ENCODE measurements at regions not wholly inside any gene's neighbourhood (a gene's known extent, or its start where the extent isn't known, plus 50 kb on each side); places are given as distances from the start of the nearest gene placed in this dataset.

DNA sequence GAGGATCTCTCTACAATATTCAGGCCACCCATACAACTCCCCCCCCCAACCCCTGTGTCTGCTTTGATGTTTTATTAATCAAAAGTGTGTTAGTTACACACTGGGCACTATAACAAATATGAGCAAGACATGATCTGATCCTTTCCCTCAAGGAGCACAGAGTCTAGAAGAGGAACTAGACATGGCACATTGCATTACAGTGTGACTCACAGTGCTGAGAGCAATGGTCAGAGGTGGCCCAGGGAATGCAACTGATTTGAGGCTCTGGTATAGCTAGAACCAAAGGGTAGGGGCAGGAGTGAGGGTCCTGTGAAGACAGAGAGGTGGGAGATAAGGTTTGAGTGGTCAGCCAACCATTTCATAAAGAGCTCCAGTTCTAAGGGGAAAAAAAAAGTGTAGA is 539.2 kb downstream of the ACTL7B start:
- DNase-seq (ENCODE audit: insufficient read length, low spot score), result no peak
- peak; percentile 36 for FAIRE-seq

DNA sequence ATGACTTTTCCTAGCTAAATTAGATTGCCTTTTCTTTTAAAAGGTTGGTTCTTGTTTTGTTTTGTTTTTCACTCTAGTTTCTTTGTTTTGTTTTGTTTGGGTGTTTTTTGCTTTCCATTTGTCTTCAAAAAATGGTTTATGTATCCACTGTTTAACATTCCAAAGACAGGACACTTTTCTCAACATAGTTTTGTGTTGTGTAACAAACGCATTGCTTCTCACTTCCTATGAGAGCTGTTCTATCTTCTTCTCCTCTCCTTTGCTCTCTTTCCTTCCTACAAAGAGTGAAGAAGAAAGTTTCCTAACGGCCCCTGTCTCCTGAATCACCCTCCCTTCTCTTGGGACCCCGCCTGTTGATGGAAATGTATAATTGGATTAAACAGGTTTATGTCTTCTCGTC is 539.7 kb downstream of the ACTL7B start:
- DNase-seq (ENCODE audit: insufficient read length, low spot score) (no peak), FAIRE-seq (no peak)

DNA sequence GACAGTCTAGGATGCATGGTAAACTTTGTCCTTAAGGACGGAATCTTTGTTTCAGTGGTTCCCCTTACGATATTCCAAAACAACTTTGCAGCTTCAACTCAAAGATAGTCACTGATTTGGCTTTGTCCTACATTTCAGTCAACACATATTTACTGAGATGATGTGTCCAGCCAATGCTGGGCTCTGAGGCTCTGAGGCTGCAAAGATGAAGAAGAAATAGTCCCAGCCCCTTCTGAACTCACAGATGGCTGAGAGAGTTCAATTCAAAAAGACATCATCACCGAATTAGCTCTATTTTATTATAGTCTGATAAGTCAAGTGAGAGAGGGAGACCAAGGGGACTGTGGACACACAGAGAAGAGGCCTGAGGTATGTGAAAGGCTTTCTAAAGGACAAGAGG is 544.0 kb downstream of the ACTL7B start:
- FAIRE-seq (no peak), DNase-seq (ENCODE audit: insufficient read length, low spot score) (no peak)

DNA sequence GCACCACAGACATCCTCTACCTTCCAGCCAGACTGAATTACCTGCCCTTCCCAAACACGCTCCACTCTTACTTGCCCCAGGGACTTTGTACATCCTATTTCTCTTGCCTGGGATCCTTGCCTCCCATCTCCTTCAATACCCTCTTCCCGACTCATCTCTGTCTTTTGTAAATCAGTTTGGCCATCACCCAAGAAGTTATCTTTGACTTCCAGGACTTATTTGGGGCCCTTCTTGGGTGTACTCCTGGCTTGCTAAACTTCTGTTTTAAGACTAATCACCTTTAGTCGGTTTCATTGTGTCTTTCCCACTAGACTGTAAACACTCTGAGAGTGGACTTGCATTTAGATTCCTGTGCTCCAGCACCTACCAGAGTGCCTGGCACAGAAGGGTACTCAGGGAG is 545.6 kb downstream of the ACTL7B start:
- FAIRE-seq, result no peak

DNA sequence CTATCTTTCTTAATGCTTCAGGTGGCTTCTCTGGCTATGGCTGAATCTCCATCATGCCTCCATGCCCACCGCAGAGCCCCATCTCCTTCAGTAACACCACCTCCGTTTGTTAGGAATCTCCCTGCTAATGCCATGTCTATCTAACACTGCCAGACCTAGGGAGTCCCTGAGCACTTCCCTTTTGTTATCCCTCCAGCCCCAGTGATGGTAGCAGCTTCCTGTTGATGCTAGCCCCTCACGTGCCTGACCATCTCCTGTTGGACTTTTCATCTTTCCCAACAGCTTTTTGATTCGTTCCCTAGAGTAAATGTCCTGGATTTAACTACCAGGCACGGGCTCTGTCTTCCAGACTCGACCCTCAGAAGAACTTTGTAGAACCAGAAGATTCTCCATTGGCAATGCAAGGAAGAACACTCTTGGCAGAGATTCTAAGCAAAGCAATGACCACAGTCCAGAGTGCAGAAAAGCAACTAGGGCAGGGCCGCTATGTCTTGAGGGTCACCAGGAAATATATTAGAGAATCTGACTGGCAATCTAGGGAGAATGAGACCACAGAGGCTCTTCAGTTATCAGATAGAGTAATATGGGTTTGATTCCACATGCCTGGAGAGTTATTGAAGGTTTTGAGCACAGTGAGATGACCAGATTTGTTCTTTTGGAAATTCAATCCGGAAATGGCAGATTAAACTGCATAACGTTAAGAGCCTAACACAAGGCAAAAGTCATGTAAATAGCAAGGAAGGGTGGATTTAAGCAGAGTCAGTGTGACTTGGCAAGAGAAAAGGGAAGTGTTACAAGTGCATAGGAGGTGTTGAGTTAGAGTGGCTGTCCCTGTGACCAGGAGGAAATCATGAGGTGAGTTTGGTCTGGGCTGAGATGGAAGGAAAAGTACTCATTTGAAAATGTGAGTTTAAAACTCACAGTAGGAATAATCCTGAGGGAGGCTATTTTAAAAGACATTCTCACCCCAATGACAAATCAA is 555.2 kb downstream of the ACTL7B start:
- DNase-seq (ENCODE audit: insufficient read length, low spot score) (no peak), FAIRE-seq (no peak)

More for the DNA sequence above, 545.6 kb downstream of the ACTL7B start:
- no peak for DNase-seq (ENCODE audit: insufficient read length, low spot score)

DNA sequence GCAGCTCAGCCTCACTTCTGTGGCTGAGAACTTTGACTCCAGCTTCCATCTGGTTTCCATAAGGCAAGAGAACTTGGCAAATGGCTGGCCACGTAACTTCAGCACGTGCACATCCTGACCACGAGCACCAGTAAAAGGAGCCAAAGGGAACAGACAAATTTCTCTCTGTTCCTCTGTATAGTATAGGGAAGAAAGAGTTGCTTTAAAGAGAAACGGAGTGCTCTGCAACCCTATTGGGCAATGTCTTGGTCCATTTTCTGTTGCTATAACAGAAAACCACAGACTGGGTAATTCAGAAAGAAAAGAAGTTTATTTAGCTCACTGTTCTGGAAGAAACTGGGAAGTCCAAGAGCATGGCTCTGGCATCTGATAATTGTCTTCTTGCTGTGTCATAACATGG is 558.7 kb downstream of the ACTL7B start:
- DNase-seq (ENCODE audit: insufficient read length, low spot score) (no peak), FAIRE-seq (no peak)

DNA sequence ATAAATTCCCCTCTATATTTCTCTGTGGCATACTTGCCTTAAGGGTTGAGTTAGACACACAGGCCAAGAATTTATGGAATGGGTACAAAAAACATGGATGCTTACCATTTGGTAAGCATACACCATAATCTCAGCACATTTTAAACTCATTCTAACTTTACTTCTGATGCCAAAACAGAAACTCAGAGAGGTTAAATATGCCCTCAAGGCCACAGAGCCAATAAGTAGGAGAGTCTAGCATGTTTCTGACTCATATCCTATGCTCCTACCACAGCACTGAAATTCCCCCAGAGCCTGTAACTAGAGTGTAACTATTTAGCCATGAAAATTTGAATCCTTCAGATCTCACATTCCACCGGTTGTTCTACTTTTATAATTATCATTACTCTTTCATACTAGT is 559.7 kb downstream of the ACTL7B start:
- FAIRE-seq, result no peak

DNA sequence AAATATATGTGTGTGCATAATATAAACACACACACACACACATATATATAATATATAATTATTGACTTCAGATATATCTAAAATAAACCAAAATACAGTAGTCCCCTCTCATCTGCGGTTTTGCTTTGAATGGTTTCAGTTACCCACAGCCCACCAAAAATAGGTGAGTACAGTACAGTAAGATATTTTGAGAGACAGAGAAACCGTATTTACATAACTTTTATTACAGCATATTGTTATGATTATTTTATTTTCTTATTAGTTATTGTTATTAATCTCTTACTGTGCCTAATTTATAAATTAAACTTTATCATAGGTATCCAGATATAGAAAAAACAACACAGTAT is 564.2 kb downstream of the ACTL7B start:
- DNase-seq (ENCODE audit: insufficient read length, low spot score) (no peak), FAIRE-seq (no peak)

More for the DNA sequence above, 559.7 kb downstream of the ACTL7B start:
- no peak for DNase-seq (ENCODE audit: insufficient read length, low spot score)

DNA sequence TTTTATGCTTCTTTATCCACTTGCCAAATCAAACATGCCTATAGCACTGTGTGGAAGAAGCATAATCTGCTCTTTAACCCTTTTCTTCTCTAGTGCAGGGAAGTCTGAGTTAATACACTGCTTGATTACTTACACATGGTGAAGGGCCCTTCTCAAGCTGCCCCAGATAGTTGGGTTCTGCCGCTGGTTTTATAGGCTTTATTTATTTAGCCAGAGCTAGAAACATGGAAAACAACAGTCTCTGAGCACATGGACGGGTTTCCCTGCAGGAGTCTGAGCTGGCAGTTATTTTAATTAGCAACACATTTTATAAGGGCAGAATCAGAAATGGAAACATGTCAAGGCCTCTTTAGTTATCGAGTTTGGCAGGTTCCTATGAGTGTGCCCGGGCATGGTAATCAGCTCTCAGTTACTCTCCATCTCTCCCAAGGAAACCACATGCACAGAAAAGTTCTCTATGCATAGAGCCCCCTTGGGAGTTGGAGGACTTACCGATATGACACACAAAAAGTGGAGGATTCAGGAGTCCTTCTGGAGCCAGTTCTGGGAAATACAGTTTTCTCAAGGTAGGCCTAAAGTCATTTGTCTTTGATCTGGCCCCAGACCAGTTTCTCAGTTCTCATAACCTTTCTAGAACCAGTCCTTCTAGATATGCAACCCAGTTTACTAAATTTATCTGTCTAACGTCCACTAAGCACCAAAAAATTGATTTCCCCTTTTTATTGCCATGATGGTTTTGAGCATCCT is 564.8 kb downstream of the ACTL7B start:
- FAIRE-seq, result no peak
- no peak for DNase-seq (ENCODE audit: insufficient read length, low spot score)

DNA sequence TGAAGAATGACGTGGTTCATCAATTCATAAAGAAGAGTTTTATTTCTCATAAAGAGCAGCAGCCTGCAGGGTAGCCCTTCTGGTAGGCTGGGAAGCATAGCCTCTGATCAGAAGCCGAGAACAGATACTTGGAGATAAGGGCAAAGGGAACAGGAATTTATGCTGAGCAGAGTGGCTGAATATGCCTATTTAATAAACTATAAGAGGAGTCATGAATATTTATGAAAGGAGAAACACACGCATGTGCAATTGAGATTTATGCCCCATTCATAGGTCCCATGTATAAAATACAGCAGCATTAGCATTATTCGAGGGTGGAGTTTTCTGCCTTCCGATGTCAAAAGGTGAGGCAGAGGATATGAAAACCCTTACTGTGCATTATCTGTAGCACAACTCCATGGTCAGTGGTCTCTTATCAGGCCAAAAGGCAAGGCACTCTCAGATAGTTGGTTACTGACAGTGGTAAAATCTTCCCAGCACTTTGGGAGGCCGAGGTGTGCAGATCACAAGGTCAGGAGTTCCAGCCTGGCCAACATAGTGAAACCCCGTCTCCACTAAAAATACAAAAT is 569.1 kb downstream of the ACTL7B start:
- DNase-seq (ENCODE audit: insufficient read length, low spot score) (no peak), FAIRE-seq (no peak)

DNA sequence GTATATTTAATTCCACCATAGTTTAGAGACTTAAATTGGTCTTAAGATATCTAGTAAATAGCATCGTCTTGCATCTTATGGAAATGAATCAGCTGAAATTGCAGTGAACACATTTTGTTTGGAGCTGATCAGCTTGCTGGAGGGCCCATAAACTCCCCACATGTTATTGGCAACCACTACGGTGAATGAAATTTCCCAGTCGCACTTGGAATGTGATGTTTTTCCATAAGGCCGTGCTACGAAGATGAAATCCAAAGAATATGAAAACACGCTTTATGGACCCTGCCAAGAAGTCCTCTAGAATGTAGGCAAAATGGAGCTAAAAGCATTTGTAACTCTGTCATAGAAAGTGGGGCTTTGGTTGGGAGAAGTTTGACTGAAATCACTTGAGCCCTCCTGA is 572.1 kb downstream of the ACTL7B start:
- FAIRE-seq (no peak), DNase-seq (ENCODE audit: insufficient read length, low spot score) (no peak)

DNA sequence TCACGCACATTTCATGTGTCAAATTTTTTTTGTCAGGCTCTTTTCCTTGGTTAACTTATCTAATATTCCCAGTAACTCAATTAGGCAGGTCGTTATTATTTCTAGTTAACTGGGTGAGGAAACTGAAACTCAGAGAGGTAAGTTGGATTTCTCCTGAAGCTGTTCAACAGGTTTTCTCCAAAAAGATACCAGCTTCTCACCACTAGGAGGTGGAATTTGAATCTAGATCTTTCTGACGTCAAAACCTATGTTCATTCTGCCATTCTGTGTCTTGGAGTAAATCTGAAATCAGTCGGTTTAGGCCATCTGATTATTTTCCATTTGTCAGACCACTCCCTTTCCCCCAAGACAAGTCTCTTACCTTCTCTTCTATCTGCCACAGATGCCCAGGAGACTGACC is 572.9 kb downstream of the ACTL7B start:
- FAIRE-seq (no peak), DNase-seq (ENCODE audit: insufficient read length, low spot score) (no peak)

DNA sequence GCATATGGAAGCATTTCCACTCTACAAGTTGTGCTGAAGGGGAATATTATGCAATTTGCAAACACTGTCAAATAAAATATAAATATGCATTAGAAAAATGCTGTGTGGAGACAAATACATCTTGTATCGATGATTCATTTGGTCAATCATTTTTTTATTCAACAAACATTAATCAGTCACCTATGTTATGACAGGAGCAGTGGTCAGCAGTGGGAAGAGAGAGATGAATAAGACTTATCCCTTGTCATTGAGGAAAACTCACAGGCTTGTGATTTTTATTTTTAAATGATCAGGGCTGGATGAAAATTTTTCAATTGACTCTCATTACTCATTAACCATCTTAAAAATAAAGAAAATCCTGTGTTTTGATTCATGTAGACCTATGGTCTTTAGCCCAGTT is 574.1 kb downstream of the ACTL7B start:
- FAIRE-seq, result no peak

DNA sequence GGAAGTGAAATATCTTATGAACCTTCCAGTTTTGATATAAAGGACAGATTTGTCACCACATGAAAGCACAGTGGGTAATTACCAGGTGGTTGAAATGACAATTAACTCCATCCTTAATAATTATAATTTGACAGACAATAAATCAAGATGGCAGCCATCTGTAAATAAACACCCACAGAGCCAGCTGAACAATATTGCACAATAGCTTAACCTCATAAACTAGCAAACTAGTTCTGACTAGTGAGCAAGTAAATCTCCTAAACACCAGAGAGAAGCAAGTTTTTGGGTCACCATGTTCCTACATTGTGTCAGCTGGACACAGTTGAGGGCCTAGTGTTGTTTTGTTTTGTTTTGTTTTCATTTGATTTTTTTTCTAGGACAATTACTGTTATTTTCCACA is 577.4 kb downstream of the ACTL7B start:
- FAIRE-seq (no peak), DNase-seq (ENCODE audit: insufficient read length, low spot score) (no peak)

More for the DNA sequence above, 574.1 kb downstream of the ACTL7B start:
- DNase-seq (ENCODE audit: insufficient read length, low spot score), result no peak

DNA sequence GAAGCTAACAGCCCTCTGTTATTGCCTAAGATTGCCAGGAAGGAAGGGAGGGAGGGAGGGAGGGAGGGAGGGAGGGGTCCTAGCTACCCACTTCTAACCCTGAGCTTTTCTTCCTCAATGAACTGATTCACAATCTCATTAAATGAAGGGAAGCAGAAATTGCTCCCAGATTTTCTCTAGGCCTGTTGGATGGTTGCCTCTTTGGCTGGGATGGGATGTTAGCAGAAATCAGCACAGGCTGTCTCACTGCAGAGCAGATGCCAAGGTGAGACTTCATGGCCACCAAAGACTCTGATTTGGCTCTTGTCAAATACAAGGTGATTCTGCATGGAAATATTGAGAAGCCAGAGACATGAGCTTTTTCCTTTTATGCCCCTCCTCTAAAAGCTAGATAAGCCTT is 578.6 kb downstream of the ACTL7B start:
- DNase-seq (ENCODE audit: insufficient read length, low spot score), result no peak

DNA sequence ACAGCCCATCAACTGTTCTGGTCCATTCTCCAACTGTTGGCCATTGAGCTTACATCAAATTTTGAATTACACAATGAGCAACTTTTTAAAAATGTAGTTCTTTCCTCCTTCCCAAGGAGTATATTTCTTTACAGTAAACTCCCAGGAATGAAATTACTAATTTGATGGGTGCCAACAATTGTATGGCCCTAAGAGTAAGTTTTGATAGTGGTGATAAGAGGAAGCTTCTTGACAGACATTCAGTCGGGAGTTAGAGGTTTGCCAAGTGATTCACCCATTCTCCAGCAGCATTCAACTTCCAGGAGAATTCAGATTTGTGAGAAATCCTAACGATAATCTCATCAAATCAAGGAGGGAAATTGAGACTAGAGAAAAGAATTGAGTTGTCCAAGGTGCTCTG is 579.9 kb downstream of the ACTL7B start:
- no peak for DNase-seq (ENCODE audit: insufficient read length, low spot score)
- FAIRE-seq, result no peak

More for the DNA sequence above, 578.6 kb downstream of the ACTL7B start:
- no peak for FAIRE-seq

DNA sequence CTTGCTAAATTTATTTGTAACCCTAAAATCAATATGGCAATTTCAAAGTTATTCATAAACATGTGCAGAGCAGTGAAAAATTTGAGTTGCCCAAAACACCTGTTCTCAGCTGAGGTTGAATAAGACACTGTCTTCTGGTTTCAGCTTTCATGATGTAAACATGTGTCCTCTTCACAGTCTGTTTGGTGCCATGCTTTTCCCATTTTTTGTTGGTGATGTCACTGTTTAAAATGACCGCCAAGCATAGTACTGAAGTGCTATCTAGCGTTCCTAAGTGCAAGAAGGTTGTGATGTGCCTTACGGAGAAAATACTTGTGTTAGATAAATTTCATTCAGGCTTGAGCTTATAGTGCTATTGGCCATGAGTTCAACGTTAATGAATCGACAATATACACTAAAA is 580.8 kb downstream of the ACTL7B start:
- DNase-seq (ENCODE audit: insufficient read length, low spot score), result no peak
- no peak for FAIRE-seq

DNA sequence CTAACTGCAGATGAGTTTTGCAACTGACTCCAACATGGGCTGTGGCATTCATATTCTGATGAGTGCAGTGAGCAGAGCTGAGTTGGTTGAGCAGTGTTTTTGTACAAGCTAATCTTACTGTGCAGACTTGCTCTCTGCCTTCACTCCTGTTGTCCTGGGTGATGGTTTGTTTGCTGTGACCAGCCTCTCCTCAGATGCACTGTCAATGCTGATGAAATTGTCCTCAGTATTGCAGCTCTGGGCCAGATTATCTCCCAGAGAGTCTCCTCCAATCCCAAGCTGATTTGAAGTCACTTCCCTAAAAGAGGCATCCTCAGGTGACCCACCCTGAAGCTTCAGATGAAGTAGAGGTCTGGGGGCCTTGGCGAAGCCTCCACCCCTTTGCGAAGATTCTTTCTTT is 581.8 kb downstream of the ACTL7B start:
- DNase-seq (ENCODE audit: insufficient read length, low spot score), result no peak
- no peak for FAIRE-seq

DNA sequence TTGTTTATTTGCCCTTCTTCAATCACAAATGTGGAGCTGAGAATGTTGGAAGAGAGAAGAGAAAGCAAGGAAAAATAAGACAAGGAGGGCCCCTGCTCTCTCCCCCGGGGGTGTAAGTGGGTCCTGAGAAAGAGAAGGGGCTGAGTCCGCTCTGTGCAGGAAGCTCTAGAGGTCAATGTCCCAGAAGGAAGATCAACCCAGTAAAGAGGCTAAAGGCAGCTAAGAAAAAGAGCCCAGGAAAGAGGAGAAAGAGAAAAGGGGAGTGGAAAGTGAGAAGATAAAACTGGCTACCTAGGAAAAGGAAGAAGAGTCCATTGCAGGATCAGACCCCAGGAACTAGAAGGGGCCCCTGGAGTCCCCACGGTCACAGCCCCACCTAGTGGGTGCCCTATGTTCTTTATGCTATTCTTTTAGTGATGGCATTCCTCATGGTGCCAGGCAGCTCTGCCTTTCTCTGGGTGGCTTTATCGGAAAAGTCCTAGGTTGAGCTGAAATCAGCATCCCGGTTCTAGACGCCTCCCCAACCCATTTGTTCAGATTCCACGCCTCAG is 583.4 kb downstream of the ACTL7B start:
- DNase-seq (ENCODE audit: insufficient read length, low spot score) (peak; percentile 67), FAIRE-seq (no peak)

DNA sequence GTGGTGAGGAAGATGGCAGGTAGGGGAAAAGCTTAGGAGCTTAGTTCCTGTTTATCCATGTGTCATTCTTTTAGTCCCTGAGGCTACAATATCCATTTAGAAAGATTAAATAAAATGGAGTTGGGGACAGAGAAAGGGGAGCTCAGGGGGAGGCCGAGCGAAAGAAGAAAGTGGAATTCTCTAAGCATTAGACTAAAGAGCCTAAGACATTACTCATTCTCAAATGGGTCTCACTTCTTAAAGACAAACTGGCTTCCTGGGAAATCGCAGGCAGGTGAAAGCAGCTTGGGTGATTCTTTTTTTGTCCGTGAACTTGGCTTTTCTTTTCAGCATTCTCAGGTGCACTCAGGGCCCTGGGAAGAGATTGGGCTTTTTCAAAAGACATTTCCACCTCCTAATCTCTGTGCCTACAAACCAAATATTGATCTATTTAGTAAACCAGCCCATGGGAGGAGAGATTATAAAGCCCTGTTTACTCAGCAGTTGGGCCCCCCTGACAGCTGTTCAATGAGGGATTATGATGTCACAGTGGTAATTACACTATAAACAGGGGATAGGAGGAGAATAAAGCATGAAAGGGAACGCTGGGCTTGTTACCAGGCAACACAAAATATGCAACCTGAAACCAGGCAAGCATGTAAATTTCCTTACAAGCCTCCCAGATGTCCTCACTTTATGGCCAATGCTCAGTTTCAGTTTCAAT is 584.0 kb downstream of the ACTL7B start:
- DNase-seq (ENCODE audit: insufficient read length, low spot score), result no peak
- FAIRE-seq, result no peak

DNA sequence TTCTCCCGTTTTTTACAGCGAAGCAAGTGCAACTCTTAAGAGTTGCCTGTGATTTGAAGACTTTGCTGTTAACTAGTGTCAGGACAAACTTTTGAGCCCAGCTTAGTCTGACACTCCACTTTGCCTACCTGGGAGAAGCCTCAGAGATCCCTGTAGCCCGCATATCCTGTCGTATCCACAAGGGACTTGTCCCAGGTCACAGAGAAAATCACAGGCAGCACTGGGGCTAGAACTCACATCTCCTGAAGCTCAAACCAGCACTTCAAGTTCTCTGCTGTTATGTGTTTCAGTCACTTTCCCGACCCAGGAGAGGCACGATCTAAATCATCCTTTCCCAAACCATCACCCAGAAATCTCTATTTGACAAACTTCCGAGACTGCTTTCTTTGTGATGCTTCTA is 584.5 kb downstream of the ACTL7B start:
- FAIRE-seq, result no peak

More for the DNA sequence above, 584.5 kb downstream of the ACTL7B start:
- no peak for DNase-seq (ENCODE audit: insufficient read length, low spot score)

All from HTR-8/SVneo (cell line).